GM12878 (cell line): ENCODE measurements at regions not wholly inside any gene's neighbourhood (a gene's known extent, or its start where the extent isn't known, plus 50 kb on each side); places are given as distances from the start of the nearest gene placed in this dataset.

Source experiments
- ATAC-seq: fragments of 200-7000 bp; cut with Tn5 transposase; 3 replicates; pipeline ENCODE4 v1.9.1; 2020; ENCODE audit warnings: mild to moderate bottlenecking, moderate library complexity
- BruUV-seq: library from RNA; stranded (reverse); fragments of 400-500 nt; replicated peaks from 2 replicates; lab custom pipeline; 2021; lab: Mats Ljungman, UMichigan
- CTCF ChIA-PET: fragments of 300-600 bp; sonication (Branson Sonifier 250); formaldehyde crosslinking; extraction: SDS; loops from one replicate; lab custom pipeline; 2021; ENCODE audit warnings: inconsistent platforms; lab: Yijun Ruan, JAX
- POLR2A ChIA-PET: fragments of 350-600 bp; formaldehyde crosslinking; extraction: SDS; loops from one replicate; lab custom pipeline; 2021; ENCODE audit warnings: inconsistent platforms; lab: Charles Lee
- RAD21 ChIA-PET: fragments of 300-600 bp; sonication (Branson Sonifier 250); formaldehyde crosslinking; loops from one replicate; lab custom pipeline; 2023; ENCODE audit warnings: antibody characterized with exemption; ENCODE audit not compliant: unreplicated experiment; lab: Charles Lee
- SMC1A ChIA-PET: fragments of 300-600 bp; sonication (Branson Sonifier 250); formaldehyde crosslinking; loops from one replicate; lab custom pipeline; 2023; ENCODE audit not compliant: unreplicated experiment, uncharacterized antibody; lab: Charles Lee
- DNase-seq: peaks from one replicate; pipeline ENCODE4 v3.0.0-alpha.2; 2011; ENCODE audit warnings: low read depth, low spot score
- FAIRE-seq: peaks from 3 replicates; lab custom pipeline; 2011; peaks lifted over from hg19 to GRCh38; lab: Jason Lieb, UNC
- H2AFZ ChIP-seq: 2 replicates; pipeline ENCODE4 v1.6.0; 2011; ENCODE audit warnings: low read depth, low read length, control low read depth; ENCODE audit not compliant: control insufficient read depth
- H3K27ac ChIP-seq: 2 replicates; pipeline ENCODE4 v1.5.1; 2011; ENCODE audit warnings: control low read depth; ENCODE audit not compliant: control insufficient read depth, insufficient read depth
- H3K27me3 ChIP-seq, 2 experiments: replicated peaks in 1 of 2; 2 replicates each; pipeline versions ENCODE4 v1.6.0 to v1.6.1; 2011; ENCODE audit warnings: low read length in 1 of 2; ENCODE audit not compliant: control insufficient read depth in 2 of 2, insufficient read depth in 2 of 2
- H3K36me3 ChIP-seq, 2 experiments: 2 replicates each; pipeline ENCODE4 v1.5.1; 2011; ENCODE audit warnings: low read length in 1 of 2; ENCODE audit not compliant: control insufficient read depth in 2 of 2, insufficient read depth in 2 of 2
- H3K4me1 ChIP-seq: 2 replicates; pipeline ENCODE4 v1.6.1; 2011; ENCODE audit warnings: mild to moderate bottlenecking, low read length, moderate library complexity, mixed read lengths; ENCODE audit not compliant: control insufficient read depth, insufficient read depth
- H3K4me2 ChIP-seq: 2 replicates; pipeline ENCODE4 v1.6.0; 2011; ENCODE audit warnings: control low read depth; ENCODE audit not compliant: control insufficient read depth, insufficient read depth
- H3K4me3 ChIP-seq: fragments of 200-600 bp; sonication (generic); 2 replicates; pipeline ENCODE4 v1.5.1; 2016
- H3K79me2 ChIP-seq: 2 replicates; pipeline ENCODE4 v1.6.0; 2011; ENCODE audit warnings: low read length; ENCODE audit not compliant: control insufficient read depth, insufficient read depth
- H3K9ac ChIP-seq: 2 replicates; pipeline ENCODE4 v1.8.0; 2011; ENCODE audit warnings: low read length, control low read depth, mixed read lengths; ENCODE audit not compliant: control insufficient read depth, insufficient read depth
- H3K9me3 ChIP-seq: replicated peaks from 3 replicates; pipeline ENCODE4 v1.5.1; 2011; ENCODE audit warnings: mild to moderate bottlenecking, low read length; ENCODE audit not compliant: control insufficient read depth, insufficient read depth
- H4K20me1 ChIP-seq: 2 replicates; pipeline ENCODE4 v1.6.0; 2011; ENCODE audit not compliant: control insufficient read depth, insufficient read depth
- BCL11A ChIP-seq: IDR thresholded peaks from 2 replicates; pipeline ENCODE4 v1.6.1; 2011; ENCODE audit warnings: low read depth, low read length
- CREB1 ChIP-seq: IDR thresholded peaks from 2 replicates; pipeline ENCODE4 v1.6.1; 2012; ENCODE audit warnings: low read depth, mild to moderate bottlenecking, inconsistent platforms
- CREM ChIP-seq: IDR thresholded peaks from 2 replicates; pipeline ENCODE4 v1.6.1; 2014; ENCODE audit warnings: antibody characterized with exemption, low read depth
- ESRRA ChIP-seq: IDR thresholded peaks from 2 replicates; pipeline ENCODE4 v1.6.1; 2012; ENCODE audit warnings: mild to moderate bottlenecking, low read length, improper control_type of control experiment
- GABPA ChIP-seq: IDR thresholded peaks from 2 replicates; pipeline ENCODE4 v1.6.1; 2014; ENCODE audit warnings: antibody characterized with exemption, low read depth, mild to moderate bottlenecking, inconsistent platforms
- HCFC1 ChIP-seq: fragments of 150-350 bp; IDR thresholded peaks from 2 replicates; pipeline ENCODE4 v1.6.1; 2014; ENCODE audit warnings: low read length
- JUNB ChIP-seq: IDR thresholded peaks from 2 replicates; pipeline ENCODE4 v1.6.1; 2016; ENCODE audit warnings: antibody characterized with exemption, mild to moderate bottlenecking
- RB1 ChIP-seq: fragments of 450-650 bp; formaldehyde crosslinking; IDR thresholded peaks from 2 replicates; pipeline ENCODE4 v1.6.1; 2017; ENCODE audit warnings: mild to moderate bottlenecking, borderline replicate concordance
- RELA ChIP-seq: fragments of 450-650 bp; IDR thresholded peaks from 2 replicates; pipeline ENCODE4 v1.8.0; 2014; ENCODE audit warnings: borderline replicate concordance; ENCODE audit not compliant: partially characterized antibody
- SMARCA5 ChIP-seq: fragments of 450-650 bp; IDR thresholded peaks from 2 replicates; pipeline ENCODE4 v1.6.1; 2017; ENCODE audit warnings: mild to moderate bottlenecking
- SPI1 ChIP-seq: IDR thresholded peaks from 2 replicates; pipeline ENCODE4 v1.6.1; 2011; ENCODE audit warnings: low read depth, mild to moderate bottlenecking, low read length, moderate library complexity, borderline replicate concordance; ENCODE audit not compliant: insufficient read depth
- YBX1 ChIP-seq: fragments of 450-650 bp; IDR thresholded peaks from 2 replicates; pipeline ENCODE4 v1.6.1; 2016; ENCODE audit warnings: antibody characterized with exemption
- ZNF384 ChIP-seq: IDR thresholded peaks from 2 replicates; pipeline ENCODE4 v1.6.1; 2012; ENCODE audit warnings: low read depth, mild to moderate bottlenecking, low read length, improper control_type of control experiment, borderline replicate concordance
- WGBS: methylation state at CpG from one replicate; pipeline ENCODE4 v1.1.6; 2016; ENCODE audit warnings: low lambda C conversion rate; ENCODE audit not compliant: insufficient replicate concordance, insufficient coverage; ENCODE audit errors: missing lambda C conversion rate; 5-methylcytosine and 5-hydroxymethylcytosine counted together
- in situ Hi-C: fragments of 300-500 bp; cut with MboI; formaldehyde crosslinking; loops from 9 replicates; pipeline ENCODE4 v1.14.3; 2018; ENCODE audit warnings: mixed read lengths
- intact Hi-C: fragments of 100-400 bp; cut with micrococcal nuclease; formaldehyde crosslinking; loops from one replicate; pipeline ENCODE4 v1.14.2; 2022; ENCODE audit not compliant: unreplicated experiment

- no peaks in the 10 kb centered on the region for H3K36me3 ChIP-seq
- DNase-seq, result no peak
- no peak for TF ChIP-seq RB1
- TF ChIP-seq BCL11A, result no peak
- no peak for TF ChIP-seq GABPA
- no peak for TF ChIP-seq CREB1
- TF ChIP-seq ESRRA, result no peak
- TF ChIP-seq SPI1, result no peak
- no peak for TF ChIP-seq ZNF384
- no peak for TF ChIP-seq YBX1
- TF ChIP-seq JUNB, result no peak
- TF ChIP-seq SMARCA5, result no peak
- TF ChIP-seq HCFC1, result no peak
- no peak for TF ChIP-seq RELA
- no peak for TF ChIP-seq CREM
- TF ChIP-seq, all 136 proteins: peak for 0
- intact Hi-C loops, result no loop called here
- FAIRE-seq, result no peak
- ChIA-PET SMC1A (interaction anchor here (0.6 to 1.6 kb wide), 7 partner anchors 9 to 305 kb away, joined by 3 to 5 read pairs (median 3); no protein-coding TSS in a partner anchor), POLR2A (no interaction called here), RAD21 (interaction anchor here (1.1 kb wide), 2 partner anchors 8 to 11 kb away, joined by 3 to 4 read pairs; no protein-coding TSS in a partner anchor), CTCF (interaction anchor here (1.0 to 1.2 kb wide), 3 partner anchors 10 to 411 kb away, joined by 3 read pairs; no protein-coding TSS in a partner anchor)
- ATAC-seq, result no peak
- Histone ChIP-seq H3K79me2 (no peaks in the 10 kb centered on the region), H3K9ac (no peak overlapping the region), H3K27ac (no peak overlapping the region), H3K27me3 (no peaks in the 10 kb centered on the region), H3K4me1 (no peaks in the 10 kb centered on the region), H3K4me3 (no peak overlapping the region), H3K4me2 (no peak overlapping the region), H4K20me1 (no peaks in the 10 kb centered on the region), H3K9me3 (no peaks in the 10 kb centered on the region), H2AFZ (no peak overlapping the region)
- WGBS, result 28% methylated on average over 3 of the region's 3 CpGs
- in situ Hi-C loops, result no loop called here
- BruUV-seq, result no TSS peak
These were observed 236.5 kb upstream of the SLC10A2 start for GRCh38 chr13:103302676-103303075.
